GM10248 (cell line): ENCODE measurements at regions not wholly inside any gene's neighbourhood (a gene's known extent, or its start where the extent isn't known, plus 50 kb on each side); places are given as distances from the start of the nearest gene placed in this dataset.

Experiments used
- CTCF ChIA-PET: fragments of 300-600 bp; sonication (Branson Sonifier 250); formaldehyde crosslinking; extraction: SDS; loops from one replicate; lab custom pipeline; 2021; ENCODE audit warnings: antibody characterized with exemption; lab: Yijun Ruan, JAX
- POLR2A ChIA-PET: fragments of 350-650 bp; sonication (Branson Sonifier 250); formaldehyde crosslinking; extraction: SDS; loops from one replicate; lab custom pipeline; 2020; ENCODE audit warnings: antibody characterized with exemption; lab: Yijun Ruan, JAX
- DNase-seq: peaks from one replicate; pipeline ENCODE4 v3.0.0; 2012; ENCODE audit errors: extremely low spot score
- CTCF ChIP-seq: IDR thresholded peaks from 2 replicates; pipeline ENCODE4 v1.5.1; 2012; ENCODE audit warnings: mild to moderate bottlenecking, low read depth; ENCODE audit errors: extremely low read depth, missing control alignments, control extremely low read depth

DNA sequence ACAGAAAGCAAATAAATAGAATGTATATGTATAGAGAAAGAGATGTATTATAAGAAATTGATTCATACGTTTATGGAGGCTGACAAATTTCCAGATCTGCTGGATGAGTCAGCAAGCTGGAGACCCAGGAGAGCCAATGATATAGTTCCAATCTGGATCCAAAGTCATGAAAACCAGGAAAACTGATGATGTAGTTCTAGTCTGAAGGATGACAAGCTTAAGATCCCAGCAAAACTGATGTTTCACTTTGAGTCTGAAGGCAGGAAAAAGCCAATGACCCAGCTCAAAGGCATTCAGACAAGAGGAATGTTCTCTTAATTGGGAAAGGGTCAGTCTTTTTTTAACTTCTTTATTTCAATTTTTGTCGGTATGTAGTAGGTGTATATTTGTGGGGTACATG lies 102.6 kb downstream of the LHFPL1 start:
- CTCF ChIA-PET: no interaction called here
- TF ChIP-seq CTCF: no peak
- DNase-seq: no peak
- POLR2A ChIA-PET: no interaction called here

- TF ChIP-seq CTCF: no peak
- DNase-seq: no peak
- ChIA-PET POLR2A (no interaction called here), CTCF (no interaction called here)
These were observed 108.3 kb downstream of the LHFPL1 start for GRCh38 chrX:112571388-112571787.

DNA sequence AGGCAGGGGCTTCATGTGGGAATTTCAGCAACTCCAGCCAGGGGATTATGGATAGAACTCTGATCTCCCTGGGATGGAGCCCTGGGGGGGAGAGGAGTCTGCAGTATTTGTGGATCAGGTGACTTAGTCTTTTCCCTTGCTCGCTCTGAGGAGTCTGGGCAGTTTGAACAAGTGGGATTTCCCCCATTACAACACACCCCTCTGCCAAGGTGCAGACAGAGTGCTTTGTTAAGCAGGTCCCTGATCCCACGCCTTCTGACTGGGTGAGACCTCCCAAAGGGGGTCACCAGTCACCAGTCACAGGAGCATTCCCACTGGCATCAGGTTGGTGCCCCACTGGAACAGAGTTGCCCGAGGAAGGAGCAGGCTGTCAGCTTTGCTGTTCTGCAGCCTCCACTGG lies 123.9 kb downstream of the LHFPL1 start:
- ChIA-PET CTCF (no interaction called here), POLR2A (no interaction called here)
- TF ChIP-seq CTCF: no peak
- no peak for DNase-seq

DNA sequence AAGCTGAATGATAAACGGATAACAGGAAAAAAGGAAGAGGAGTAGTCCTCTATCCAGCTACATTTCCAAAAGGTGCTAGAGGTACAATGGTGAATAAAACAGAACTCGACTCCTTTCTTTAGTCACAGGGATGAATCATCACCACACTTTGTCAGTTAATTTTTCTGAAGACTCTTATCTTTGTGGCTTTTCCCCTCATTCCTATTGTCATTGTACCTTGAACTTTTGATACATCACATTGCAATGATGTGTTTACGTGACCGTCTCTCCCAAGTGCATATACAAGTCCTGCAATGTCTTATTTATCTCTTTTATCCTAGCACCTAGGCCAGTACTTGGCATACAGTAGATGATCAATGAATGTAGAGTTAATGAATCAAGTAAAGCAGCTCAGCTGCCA lies 134.7 kb downstream of the LHFPL1 start:
- ChIA-PET CTCF (no interaction called here), POLR2A (no interaction called here)
- DNase-seq: no peak
- no peak for TF ChIP-seq CTCF

DNA sequence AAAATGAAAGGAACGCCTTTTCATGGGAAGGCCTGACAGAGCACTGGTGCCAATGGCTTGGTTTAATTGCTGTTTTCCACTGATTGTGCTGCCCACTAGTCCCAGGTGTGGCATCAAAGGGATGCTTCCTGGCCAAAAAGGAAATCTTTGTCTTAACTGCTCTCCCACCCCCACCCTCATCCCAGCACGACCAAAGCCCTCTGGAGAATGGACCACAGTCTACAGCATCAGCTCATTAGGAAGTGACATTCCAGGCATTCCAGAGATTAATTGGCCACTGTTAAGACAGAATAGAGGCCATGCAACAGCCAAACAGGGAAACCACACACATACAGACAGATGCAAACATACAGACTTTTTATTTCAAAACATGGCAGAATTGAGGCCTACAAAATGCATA lies 143.2 kb downstream of the LHFPL1 start:
- ChIA-PET CTCF (no interaction called here), POLR2A (no interaction called here)

GRCh38 chrX:112527903-112528302 lies 151.8 kb downstream of the LHFPL1 start:
- POLR2A ChIA-PET: no interaction called here
- no peak for DNase-seq
- CTCF ChIA-PET: no interaction called here
- no peak for TF ChIP-seq CTCF

More for the DNA sequence above, 143.2 kb downstream of the LHFPL1 start:
- TF ChIP-seq CTCF: no peak
- no peak for DNase-seq

DNA sequence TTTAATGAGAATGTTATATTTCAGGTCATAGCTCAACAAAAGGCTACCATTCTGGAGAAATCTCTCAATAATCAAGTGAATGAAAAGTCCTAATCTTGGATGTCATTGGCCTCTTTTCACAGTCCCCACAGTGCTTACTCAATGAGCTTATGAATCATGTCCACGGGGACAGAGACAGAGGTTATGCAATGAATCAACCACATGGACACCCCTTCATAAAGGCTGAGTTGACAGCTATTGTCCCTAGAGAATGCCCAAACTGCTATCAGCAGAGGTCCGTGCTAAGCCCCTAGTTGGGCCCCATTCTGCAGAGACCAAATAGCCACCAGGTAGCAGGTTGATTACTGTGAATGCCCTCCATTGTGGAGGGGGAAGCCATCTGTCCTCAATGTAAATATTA lies 158.1 kb downstream of the LHFPL1 start:
- no peak for DNase-seq
- ChIA-PET CTCF (interaction anchor here (1.2 kb wide), 1 partner anchor 32 kb away, joined by 3 read pairs; no protein-coding TSS in a partner anchor), POLR2A (no interaction called here)
- no peak for TF ChIP-seq CTCF
